ENCODE measurements at regions not wholly inside any gene's neighbourhood (a gene's known extent, or its start where the extent isn't known, plus 50 kb on each side); places are given as distances from the start of the nearest gene placed in this dataset.

DNA sequence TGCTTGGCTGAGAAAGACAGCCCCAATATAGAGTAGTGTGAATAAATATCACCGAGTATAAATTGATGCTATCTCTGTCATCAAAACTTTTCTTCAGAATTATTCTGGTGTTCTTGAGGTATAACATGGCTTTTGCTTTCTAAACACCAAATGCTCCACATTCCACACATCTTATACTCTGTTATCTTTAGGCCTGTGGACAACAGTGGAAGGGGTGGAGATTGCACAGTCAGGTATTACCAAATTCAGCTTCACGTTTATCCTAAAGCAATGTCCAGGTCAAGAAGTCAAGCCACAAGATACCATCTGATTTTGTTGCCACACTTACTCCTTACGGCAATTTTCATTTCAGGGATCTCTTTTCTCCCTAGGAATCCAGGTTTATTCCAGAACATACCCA lies 394.8 kb downstream of the SI start:
- TF ChIP-seq NFATC3 (IDR thresholded peaks at IDR 0.05) (no peak), HMBOX1 (IDR thresholded peaks at IDR 0.05) (no peak), REST (IDR thresholded peaks at IDR 0.05; ENCODE audit: borderline replicate concordance) (no peak), REST (CRISPR knock-in tag; IDR thresholded peaks at IDR 0.05; ENCODE audit: low read depth) (no peak), SMARCB1 (IDR thresholded peaks at IDR 0.05; ENCODE audit: insufficient read length, low read depth) (no peak), CREM (IDR thresholded peaks at IDR 0.05; ENCODE audit: low read depth) (no peak), RBM22 (IDR thresholded peaks at IDR 0.05; ENCODE audit: low read depth, low read length, poor library complexity, severe bottlenecking) (no peak)
- TF ChIP-seq, protein P1, sequence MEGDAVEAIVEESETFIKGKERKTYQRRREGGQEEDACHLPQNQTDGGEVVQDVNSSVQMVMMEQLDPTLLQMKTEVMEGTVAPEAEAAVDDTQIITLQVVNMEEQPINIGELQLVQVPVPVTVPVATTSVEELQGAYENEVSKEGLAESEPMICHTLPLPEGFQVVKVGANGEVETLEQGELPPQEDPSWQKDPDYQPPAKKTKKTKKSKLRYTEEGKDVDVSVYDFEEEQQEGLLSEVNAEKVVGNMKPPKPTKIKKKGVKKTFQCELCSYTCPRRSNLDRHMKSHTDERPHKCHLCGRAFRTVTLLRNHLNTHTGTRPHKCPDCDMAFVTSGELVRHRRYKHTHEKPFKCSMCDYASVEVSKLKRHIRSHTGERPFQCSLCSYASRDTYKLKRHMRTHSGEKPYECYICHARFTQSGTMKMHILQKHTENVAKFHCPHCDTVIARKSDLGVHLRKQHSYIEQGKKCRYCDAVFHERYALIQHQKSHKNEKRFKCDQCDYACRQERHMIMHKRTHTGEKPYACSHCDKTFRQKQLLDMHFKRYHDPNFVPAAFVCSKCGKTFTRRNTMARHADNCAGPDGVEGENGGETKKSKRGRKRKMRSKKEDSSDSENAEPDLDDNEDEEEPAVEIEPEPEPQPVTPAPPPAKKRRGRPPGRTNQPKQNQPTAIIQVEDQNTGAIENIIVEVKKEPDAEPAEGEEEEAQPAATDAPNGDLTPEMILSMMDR (IDR thresholded peaks at IDR 0.05 in 2 of 3, conservative IDR thresholded peaks at IDR 0.05 in 1 of 3; ENCODE audit: insufficient read depth in 2 of 3, low read depth in 1 of 3, low read length in 3 of 3) = no peak
